GM12891 (cell line): ENCODE measurements at regions not wholly inside any gene's neighbourhood (a gene's known extent, or its start where the extent isn't known, plus 50 kb on each side); places are given as distances from the start of the nearest gene placed in this dataset.

Experiments used
- DNase-seq: peaks from one replicate; pipeline ENCODE4 v3.0.0; 2011; ENCODE audit warnings: low spot score; ENCODE audit not compliant: insufficient read length
- FAIRE-seq: peaks from 2 replicates; lab custom pipeline; 2011; peaks lifted over from hg19 to GRCh38; lab: Jason Lieb, UNC
- PAX5 ChIP-seq: IDR thresholded peaks from 2 replicates; pipeline ENCODE4 v1.6.1; 2011; ENCODE audit warnings: low read length, moderate library complexity, mild to moderate bottlenecking; ENCODE audit not compliant: insufficient read depth, severe bottlenecking
- POLR2A ChIP-seq: IDR thresholded peaks from 2 replicates; pipeline ENCODE4 v1.6.1; 2011; ENCODE audit warnings: low read depth, low read length, control low read depth
- POLR2AphosphoS5 ChIP-seq: IDR thresholded peaks from 2 replicates; pipeline ENCODE4 v1.6.1; 2011; ENCODE audit warnings: low read depth, low read length, control low read depth
- POU2F2 ChIP-seq: IDR thresholded peaks from 2 replicates; pipeline ENCODE4 v1.6.1; 2011; ENCODE audit warnings: low read depth, mild to moderate bottlenecking, control low read depth, low read length, moderate library complexity
- SPI1 ChIP-seq: IDR thresholded peaks from 2 replicates; pipeline ENCODE4 v1.6.1; 2011; ENCODE audit warnings: low read depth, low read length, control low read depth
- TAF1 ChIP-seq: IDR thresholded peaks from 2 replicates; pipeline ENCODE4 v1.6.1; 2011; ENCODE audit warnings: low read depth, low read length, control low read depth

DNA sequence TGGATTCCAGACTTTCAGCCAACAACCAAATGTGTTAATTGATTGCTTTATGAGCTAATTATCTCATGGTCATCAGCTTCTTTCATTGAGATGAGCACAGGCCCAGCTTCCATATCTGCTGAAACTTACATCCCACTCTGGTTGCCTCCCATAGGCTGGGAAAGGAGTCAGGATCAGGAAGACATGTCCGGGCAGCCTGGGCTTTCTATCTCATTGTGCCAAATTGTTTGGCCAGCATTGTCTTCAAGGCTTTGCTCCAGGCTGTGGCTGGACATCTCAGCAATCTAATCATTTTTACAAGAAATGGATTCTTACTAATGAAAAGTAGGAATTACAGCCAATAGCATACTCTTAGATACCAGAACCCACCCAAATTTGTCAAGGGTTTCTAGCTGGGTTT, 295.2 kb downstream of the CXCL12 start:
- TF ChIP-seq POLR2AphosphoS5 (no peak), POLR2A (no peak)
- no peak for DNase-seq
- FAIRE-seq = no peak

- TF ChIP-seq POU2F2 = no peak
- TF ChIP-seq PAX5 = no peak
- no peak for TF ChIP-seq SPI1
- TF ChIP-seq POLR2A = no peak
- no peak for TF ChIP-seq TAF1
- TF ChIP-seq POLR2AphosphoS5 = no peak
- FAIRE-seq (no peak), DNase-seq (no peak)
These were observed 297.5 kb downstream of the CXCL12 start for GRCh38 chr10:44087403-44087802.

DNA sequence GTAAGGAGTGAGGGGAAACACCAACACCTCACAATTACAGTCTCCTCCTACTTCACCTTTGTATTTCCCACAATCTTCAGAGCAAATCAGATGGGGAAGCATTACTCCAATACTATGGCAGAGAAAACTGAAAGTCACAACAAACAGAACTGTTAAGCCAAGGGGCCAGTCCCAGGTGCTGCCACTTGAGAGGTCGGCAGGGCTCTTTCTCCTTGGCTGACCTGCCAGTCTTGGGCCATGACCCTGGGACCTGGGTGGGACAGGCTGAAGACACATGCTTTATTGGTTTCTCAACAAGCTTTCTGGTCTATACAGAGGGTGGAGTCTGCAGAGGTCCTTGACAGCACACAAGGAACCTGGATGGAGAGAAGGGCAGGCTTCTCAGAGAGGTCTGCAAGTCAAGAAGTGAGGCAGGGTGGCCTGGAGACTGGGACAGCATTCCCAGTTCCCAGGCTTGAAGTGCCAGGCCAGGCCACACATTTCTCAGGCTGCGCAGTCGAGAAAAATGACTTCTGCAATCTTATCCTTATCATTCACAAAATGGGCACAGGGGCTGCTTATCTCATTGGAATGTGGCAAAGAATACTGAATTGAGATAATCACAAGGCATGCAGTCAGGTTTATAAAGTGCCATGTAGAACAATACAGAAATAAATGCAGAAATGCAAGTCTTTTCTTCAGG, 301.0 kb downstream of the CXCL12 start:
- DNase-seq = no peak
- FAIRE-seq = no peak
- TF ChIP-seq SPI1 (no peak), TAF1 (no peak), POLR2AphosphoS5 (no peak), POLR2A (no peak), POU2F2 (no peak), PAX5 (no peak)

- no peak for DNase-seq
- TF ChIP-seq SPI1 (no peak), POLR2AphosphoS5 (no peak), PAX5 (no peak), POU2F2 (no peak), POLR2A (no peak), TAF1 (no peak)
- no peak for FAIRE-seq
These were observed 313.4 kb downstream of the CXCL12 start for GRCh38 chr10:44071479-44071878.

DNA sequence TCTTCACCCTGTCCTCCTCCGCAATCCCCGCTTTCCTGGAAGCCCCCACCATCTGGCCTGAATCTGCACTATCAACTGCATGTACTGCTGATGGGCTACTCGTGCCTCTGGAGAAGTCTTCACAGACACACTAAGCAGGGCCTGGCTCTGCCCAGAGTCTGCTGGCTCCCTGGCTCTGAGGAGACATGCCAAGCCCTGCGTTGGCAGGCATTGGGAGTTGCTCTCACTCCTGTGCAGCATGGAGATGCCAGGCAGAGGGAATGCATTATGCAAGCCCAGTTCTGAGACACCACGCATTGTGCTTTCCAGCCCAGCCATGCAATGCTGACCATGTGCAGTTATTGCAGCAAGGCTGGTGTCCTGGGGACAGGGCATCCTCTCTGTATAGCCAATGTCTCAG, 314.6 kb downstream of the CXCL12 start:
- DNase-seq (no peak), FAIRE-seq (no peak)

DNA sequence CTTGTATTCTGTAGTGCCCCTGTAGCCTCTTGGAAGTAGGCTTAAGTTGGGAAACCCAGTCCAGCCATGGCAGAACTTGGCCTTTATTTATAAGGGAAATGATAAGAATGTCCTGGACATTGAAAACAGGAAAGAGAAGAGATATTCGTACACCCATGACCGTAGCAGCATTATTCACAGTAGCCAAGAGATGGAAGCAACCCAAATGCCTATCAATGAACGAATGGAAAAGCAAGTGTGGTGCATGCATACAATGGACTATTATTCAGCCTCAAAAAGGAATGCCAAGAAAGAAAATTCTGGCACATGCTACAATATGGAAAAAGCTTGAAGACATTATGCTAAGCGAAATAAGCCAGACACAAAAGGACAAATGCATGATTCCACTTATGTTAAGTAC, 315.3 kb downstream of the CXCL12 start:
- DNase-seq (no peak), FAIRE-seq (no peak)

More for the DNA sequence above, 314.6 kb downstream of the CXCL12 start:
- TF ChIP-seq TAF1 = no peak
- no peak for TF ChIP-seq POLR2AphosphoS5
- no peak for TF ChIP-seq SPI1
- TF ChIP-seq POLR2A = no peak
- no peak for TF ChIP-seq POU2F2
- no peak for TF ChIP-seq PAX5

GRCh38 chr10:44068716-44069482, 316.0 kb downstream of the CXCL12 start:
- FAIRE-seq = no peak
- no peak for DNase-seq
- TF ChIP-seq POLR2A (no peak), SPI1 (no peak), TAF1 (no peak), POU2F2 (no peak), POLR2AphosphoS5 (no peak)

More for the DNA sequence above, 315.3 kb downstream of the CXCL12 start:
- TF ChIP-seq POU2F2 = no peak
- TF ChIP-seq SPI1 = no peak
- TF ChIP-seq PAX5 = no peak
- TF ChIP-seq TAF1 = no peak
- TF ChIP-seq POLR2A = no peak
- no peak for TF ChIP-seq POLR2AphosphoS5

GRCh38 chr10:44067432-44067831, 317.5 kb downstream of the CXCL12 start:
- no peak for DNase-seq
- FAIRE-seq = no peak
- TF ChIP-seq PAX5 (no peak), TAF1 (no peak), POLR2A (no peak), SPI1 (no peak), POLR2AphosphoS5 (no peak), POU2F2 (no peak)

- FAIRE-seq (no peak), DNase-seq (no peak)
These were observed 318.2 kb downstream of the CXCL12 start for GRCh38 chr10:44066527-44067255.

More at GRCh38 chr10:44066527-44067255, 318.2 kb downstream of the CXCL12 start:
- TF ChIP-seq SPI1 (no peak), POLR2AphosphoS5 (no peak), POU2F2 (no peak), TAF1 (no peak), PAX5 (no peak), POLR2A (no peak)
